Hypothalamus (tissue), 51 donors: ENCODE measurements at regions not wholly inside any gene's neighbourhood (a gene's known extent, or its start where the extent isn't known, plus 50 kb on each side); places are given as distances from the start of the nearest gene placed in this dataset.

Experiments used
- DNase-seq, 51 donors: peaks; one replicate each; lab custom pipeline; 2025; lab: John Stamatoyannopoulos, UW

DNA sequence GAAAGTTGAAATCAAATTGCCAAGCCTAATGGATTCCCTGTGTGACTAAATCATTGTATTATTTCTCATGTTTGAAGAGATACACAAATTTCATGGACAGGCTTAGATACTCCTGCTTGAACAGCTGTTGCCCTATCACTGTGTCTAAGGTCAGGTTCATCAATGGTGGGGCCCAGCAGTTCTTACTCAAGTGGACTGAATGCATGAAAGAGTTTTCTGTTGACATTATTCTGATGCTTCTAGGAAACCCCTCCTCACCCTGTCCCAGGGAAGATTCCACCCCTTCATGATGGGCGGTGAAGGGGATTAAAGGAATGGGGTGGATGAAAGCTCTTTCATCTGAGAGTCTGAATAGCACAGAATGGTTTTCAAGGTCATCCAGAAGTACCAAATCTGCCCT lies 148.8 kb downstream of the INO80D start:
- DNase-seq: no peak

DNA sequence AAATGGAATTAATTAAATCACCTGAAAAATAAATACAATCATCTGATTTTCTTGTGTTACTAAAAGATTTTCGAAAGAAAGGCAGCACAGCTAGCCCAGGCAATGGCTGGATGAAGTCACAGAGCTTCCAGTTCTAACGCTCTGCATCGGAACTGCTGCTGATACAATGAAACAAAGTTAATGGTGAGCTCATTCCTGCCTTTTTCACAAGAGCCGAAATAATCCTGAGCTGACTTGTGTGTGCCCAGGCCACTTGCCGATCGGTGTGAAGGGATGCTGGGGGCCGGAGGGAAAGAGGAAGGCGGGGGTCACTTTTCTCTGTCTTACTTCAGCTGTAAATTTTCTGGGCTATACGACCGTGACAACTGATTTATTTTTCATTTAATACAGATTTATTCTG lies 149.5 kb downstream of the INO80D start:
- DNase-seq: peak in 1 of 51 donors; percentile 1

DNA sequence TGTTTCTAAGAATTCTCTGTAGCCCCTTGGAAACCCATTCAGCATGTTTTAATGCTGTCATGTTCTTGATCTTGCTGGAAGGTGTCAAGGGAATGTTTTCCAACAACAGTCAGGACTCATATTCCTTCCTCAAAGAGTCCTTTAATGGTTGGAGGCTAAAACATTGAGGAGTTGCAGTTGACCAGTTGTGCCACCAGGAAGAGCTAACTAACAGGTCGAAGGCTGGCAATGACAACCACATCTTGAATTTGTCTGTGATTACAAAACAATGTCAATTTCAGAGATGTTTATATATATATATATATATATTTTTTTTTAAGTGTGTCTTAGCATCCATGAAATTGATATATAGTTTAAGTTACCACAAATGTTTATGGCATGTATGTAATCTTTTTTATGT lies 151.5 kb downstream of the INO80D start:
- no peak for DNase-seq

DNA sequence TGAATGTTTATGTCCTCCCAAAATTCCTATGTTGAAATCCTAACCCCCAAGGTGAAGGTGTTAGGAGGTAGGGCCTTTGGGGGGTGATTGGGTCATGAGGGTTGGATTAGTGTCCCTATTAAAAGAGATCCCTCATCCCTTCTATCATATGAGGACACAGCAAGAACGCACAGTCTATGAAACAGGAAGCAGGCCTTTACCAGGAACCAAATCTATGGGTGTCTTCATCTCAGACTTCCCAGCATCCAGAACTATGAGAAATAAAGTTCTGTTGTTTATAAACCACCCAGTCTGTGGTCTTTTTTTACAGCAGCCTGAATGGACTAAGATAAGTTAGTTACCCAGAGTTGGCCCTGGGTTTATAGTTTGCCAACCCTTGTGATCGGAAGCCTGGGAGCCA lies 153.1 kb downstream of the INO80D start:
- DNase-seq: no peak

DNA sequence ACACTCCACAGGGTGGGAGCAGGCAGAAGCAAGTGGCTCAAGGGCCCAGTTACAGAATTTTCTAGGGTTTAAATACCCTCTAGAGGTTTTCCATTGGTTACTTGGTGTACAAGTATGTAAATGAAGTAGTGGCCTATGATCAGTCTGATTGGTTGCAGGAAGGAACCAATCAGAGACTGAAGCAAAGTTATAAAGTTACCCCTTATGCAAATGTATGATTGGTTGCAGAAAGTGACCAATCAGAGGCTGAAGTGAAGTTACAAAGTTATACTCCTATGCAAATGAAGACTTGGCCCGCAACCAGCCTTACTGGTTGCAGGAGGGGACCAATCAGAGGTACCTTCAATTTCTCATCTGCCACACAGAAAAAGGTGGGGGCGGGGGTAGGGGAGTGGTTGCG lies 154.6 kb downstream of the INO80D start:
- DNase-seq: no peak

DNA sequence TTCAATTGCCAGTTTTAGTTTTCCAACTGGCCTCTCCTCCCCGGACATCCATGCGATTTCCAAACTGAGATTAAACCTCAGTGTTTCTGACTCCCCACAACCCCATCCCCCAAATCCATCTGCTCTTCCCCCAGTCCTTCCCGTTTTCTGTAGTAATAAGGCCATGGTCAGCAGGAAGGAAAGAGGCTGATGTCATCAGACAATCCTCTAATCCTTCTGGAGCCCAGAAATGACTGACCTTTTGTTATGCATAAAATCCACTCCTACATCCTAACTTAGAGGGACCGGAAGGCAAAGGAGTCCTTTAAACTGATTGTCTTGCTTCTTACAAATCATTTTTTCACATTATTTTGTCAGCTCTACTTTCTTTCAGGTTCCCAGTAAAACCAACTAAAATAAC lies 155.8 kb downstream of the INO80D start:
- no peak for DNase-seq

DNA sequence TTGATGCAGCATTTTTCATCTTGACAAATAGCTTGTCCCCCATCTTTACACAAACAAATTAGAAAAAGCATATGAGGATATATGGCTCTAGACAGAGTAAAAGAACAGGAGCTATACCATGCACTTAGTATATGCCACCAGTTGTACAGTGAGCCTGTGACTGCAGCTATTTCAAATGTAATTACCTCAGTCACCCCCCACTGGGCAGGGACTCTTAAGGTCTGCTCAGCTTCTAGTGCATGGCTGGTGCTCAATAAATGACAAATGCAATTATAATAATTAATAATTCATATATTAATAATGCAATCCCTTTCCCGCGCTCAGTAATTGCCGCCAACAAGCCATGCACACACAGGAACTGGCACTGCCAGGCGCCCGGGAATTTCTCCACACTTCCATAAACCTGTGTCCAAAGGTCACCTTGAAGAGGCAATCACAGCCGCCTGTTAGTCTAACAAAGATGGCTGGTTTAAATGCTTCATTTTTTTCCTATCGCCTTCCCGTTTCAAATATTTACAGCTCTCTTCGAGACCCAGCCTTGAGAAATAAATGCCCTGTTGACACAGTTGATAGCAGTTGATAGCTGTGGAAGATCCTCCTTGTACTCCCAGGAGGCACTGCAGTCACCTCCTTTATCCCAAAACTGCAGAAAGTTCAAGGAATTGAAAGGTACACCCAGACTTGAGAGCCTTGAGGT lies 156.6 kb downstream of the INO80D start:
- no peak for DNase-seq

DNA sequence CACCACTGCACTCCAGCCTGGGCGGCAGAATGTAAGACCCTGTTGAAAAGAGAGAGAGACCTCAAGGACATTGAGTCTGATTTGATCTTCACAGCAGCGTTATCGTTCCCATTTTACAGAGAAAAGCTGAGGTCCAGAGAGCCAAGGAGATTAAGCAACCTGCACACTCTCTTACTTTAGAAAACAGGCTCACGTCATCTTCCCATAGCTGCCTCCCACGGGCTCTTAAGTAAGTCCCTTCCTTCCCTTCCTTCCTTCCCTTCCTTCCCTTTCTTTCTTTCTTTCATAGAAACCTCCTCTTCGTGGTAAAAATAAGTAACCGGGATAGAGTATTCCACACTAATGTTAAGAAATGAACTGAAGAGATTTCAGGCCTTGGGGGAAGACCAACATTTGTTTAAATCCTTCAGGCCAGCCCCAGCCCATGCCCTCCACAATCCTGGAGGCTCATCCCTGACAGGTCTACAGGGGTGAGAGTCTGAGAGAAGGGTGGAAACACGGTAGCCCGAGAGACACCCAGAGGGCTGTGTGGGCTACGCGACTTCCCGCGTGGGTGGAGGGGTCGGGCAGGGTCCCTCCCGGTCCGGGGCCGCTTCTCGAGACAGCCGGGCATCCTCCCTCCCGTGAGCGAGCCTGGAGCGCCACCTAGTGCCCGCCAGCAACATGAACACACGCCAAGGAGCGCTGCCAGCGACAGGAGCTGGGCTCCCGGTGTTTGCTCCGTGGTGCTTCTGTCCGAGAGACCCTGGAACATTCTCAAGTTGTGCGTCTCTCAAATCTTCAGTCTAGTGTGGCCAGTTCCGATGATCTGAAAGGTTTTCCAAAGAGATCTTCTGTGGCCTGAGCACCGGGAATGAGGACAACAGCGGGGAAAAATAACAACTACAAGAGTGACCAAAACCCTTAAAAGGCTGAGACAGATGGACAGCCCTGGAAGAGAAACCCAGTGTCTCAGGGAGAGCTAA lies 160.3 kb downstream of the INO80D start:
- DNase-seq: peak in 50 of 51 donors; percentile 4 to 81 (median 50)

DNA sequence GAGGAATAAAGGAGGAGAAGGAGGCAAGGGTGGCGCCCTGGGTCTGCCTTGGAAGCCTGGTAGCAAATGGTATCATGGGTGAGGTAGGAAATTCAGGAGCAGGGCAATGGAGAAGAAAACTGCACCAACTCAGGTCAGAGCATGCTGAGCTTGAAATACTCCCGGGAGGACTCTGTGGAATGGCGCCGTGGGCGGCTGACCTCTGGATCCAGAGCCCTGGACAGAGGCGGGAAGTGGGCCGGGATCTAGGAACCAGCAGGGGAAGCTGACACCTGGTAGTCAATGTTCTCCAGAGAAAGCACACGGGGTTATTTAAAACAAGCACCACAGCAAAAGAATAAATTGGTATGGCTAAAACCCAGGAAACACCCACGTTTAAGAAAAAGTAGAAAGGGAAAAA lies 161.3 kb downstream of the INO80D start:
- no peak for DNase-seq

DNA sequence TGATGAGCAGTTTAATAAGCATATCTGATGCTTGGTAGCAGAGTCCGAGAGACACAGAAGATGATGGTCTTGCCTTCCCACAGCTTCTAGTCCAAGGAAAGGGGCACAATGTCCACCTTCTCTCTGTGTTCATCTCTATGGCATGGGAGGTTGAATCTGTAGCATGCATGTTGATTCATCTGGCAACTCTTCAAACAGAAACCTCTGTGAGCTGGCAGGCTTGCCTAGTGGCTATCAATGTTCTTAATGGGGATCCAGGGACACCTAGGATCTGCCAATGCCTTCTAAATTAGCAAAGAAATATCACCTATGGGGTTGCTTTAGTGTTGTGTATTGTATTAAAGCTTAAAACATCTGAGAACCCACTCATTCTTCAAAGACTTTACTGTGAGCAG lies 170.8 kb downstream of the INO80D start:
- DNase-seq: no peak

DNA sequence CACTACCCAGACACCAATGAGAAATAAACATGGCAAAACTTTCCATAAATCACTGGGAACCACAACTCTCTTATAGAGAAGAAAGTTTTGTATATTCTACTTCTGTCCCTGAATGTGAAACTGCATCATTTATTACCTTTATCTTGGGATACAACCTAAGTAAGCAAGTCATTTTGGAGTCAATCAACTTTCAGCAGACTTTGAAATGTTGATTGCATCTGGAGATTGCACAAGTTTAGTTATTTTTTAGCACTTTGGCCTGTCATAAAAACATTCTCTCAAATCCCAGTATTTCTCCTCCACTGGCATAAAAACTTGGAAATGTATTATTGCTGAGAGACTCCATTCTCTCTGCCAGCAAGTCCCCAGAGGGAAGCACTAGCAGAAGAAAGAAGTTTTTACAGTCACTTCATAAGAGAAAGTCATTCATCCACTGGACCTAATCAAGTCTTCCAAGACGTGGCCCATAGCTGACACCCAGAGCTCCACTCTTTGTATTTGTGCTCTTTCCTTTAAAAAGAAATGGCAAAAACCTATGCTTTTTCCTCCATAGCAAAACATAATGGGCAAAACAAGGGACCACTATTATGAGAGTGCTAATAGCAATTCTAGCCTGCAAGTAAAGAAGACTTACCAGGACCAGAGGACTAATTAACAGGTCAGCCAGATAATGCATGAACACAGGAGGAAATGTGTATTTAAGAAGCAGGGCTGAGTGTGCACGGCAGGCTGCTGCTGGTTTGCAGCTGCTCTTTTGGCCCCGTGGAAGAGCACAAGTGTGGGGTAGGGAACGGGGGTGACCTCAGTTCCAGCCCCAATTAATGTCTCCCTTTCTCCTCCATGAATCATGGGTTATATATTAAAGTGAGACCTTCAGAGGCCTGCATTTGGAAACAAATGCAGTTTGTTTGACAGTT lies 171.5 kb downstream of the INO80D start:
- no peak for DNase-seq

DNA sequence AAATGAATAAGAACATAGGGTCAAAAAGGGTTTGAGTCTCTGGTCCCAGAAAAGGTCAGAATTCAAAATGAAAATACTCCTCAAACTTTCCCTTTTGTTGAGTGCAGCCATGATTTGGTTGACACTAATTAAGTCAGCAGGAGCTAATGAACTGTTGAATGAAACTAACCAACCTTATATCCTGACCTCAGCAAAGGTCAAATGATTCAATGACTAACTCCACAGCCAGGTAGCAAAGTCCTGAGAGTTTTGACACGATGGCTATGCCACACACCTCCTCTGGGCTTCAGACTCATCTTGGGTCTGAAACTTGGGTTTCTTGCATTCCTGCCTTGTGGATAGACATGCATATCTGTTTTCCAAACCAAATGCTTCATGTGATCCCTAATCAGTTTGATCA lies 172.3 kb downstream of the INO80D start:
- DNase-seq: no peak

DNA sequence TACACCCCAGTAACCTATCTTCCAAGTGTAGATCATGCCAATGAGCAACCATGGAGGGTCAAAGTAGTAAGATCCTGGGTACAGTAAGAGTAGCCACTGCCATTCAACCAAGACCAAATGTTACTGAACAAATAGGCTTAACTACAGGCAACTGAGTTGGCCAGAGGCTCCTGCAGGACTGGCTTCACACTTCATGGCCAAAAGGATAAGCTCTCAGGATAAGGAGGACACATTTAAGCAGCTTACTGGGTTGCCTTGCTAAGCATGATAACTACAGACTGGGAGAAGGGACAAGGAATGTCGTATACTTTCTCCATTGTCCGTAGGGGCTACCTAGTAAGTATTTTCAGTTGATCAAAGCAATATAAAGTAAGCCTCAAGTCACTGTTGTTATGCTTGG lies 174.7 kb downstream of the INO80D start:
- DNase-seq: no peak

DNA sequence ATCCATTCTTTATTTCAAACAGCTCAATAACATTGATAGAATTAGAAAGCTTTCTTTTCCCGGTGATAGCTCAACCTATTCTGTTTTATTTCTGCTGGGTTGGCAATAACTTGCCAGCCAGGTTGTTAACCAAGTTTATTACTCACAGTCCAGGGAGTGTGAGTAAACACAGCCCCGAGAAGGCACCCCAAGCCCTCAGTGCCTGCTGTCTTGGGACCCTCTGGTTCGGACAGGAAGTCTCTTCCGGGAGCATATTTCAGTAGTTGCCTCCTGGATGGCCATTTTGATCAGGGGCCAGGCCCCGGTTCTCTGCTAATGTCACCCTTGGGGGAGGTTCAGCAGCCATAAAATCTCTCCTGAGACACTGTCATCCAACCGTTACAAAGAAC lies 176.8 kb downstream of the INO80D start:
- DNase-seq: no peak

DNA sequence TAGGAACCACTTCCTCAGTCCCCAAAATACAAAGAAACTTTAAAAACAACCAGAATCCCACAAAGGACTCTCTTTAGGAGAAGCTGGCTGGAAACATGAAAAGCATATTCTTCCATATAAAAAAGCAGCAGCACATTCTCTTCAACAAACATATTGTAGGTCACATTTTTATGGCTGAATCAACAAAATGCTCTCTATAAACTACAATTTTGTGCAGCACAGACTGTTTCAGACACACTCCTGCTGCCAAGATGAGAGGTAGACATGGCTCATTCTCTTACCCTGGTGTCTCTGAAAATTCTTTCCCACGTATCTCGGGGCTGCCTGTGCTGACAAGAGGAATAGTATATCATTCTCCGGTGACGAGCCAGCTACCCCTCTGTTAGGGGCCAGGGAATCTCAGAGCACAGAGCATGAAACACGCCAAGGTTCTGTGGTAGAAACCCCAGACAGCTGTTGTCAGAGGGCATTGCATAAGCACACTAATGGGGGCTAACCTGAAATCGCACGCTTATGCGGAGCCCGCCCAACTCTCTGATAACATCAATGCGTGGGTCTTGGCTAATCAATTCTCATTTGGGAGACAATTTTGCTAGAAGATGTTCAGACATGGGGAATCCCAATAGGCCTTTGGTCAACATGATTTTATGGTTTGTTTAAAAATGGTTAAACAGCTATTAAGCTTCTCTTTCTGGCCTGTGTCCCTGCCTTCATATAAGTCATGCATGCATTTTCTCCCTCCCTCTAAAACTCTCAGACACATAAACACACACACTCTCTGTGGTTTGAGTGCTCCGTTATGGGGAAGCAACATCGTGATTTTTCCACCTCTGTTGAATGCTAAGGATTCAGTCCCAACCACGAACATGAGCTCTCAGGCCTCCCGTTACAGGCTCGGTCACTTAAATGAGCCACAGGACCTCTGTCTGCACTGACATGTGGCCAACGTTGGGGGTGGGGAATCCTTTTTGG lies 177.5 kb downstream of the INO80D start:
- DNase-seq: no peak

DNA sequence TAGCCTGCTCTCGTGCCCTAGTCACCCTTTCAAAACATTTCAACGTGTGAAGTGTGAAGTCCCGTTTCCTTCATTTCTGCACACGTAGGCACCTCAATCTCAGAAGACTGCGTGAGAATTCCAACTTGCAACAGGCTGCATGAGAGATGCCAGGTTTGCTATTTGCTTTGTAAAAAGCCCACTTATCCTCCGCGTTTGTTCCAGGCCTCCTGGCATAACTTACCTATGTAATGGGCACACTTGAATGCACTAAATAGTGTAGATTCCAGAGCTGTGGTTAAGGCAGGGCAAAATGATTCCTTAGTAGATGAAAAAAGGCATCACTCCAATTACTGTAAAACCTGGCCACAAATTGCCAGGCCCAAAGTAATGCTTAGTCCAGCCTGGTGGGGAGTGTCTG lies 179.6 kb downstream of the INO80D start:
- no peak for DNase-seq

DNA sequence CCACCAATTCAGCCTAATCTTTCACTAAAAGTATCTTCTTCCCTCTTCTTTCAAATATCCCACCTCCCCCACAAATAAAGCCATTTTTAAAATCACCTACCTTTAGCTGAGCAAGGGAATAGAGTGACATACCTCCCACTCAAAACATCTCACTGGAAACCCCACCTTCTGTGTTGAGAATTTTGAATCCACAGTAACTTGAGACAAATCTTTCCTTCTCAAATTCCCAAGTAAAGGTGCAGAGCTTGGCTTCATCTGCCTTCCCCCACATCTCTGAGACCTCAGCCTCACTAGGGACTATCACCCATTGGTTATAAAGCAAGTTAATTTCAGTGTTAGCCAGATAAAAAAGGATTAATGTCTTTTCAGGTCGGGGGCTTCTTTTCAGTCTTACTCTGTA lies 180.4 kb downstream of the INO80D start:
- no peak for DNase-seq

DNA sequence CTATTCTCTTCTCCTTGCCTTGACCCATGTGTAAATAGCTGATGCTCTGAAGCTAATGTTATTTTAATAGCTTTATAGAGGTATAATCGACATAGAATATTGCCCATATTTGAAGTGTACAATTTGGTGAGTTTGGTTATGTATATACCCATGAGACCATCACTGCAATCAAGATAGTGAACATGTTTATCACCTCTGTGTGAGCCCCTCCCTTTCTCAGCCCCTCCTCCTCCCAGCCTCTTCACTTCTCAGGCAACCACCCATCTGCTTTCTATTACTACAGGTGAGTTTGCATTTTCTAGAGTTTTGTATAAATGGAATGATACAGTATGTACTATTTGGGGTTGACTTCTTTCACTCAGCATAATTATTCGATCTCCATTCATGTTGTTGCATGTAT lies 181.1 kb downstream of the INO80D start:
- no peak for DNase-seq

DNA sequence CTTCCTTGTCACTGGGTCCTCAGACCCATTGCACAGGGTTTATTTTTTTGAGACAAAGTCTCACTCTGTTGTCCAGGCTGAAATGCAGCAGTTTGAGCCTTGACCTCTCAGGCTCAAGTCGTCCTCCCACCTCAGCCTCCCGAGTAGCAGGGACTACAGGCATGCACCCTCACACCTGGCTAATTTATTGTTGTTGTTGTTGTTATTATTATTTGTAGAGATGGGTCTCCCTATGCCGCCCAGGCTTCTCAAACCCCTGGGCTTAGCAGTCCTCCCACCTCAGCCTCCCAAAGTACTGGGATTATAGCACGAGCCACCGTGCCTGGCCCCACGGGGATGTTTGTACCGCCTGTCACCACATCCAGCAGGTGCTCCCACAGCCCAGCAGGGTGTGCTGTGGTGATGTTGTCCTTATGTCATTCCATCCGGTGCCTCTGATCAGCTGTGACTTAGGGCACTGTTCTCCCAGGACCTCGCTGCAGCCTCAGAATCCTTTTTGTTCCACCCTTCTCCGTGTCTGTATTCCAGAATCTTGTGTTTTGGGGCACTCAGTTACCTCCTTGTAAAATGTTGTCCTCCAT lies 182.3 kb downstream of the INO80D start:
- no peak for DNase-seq

DNA sequence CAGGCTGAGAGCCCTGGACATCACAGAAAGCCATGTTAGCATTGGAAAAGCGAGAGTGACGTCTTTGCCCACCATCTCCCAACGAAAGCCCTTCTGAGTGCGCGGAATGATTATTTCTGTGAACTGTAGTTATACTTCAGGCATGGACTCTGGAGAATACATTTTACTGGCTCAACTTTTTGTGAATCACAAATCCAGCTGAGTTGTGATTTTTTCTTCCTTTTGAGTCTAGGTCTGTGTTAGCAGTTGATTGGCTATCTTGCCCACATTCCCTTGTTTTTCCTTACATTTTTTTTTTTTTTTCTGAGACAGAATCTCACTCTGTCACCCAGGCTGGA lies 183.1 kb downstream of the INO80D start:
- no peak for DNase-seq
